ENCODE measurements at regions not wholly inside any gene's neighbourhood (a gene's known extent, or its start where the extent isn't known, plus 50 kb on each side); places are given as distances from the start of the nearest gene placed in this dataset.
"Not testable (repeated sequence)": the region's sequence is repeated elsewhere in the genome, so short reads cannot be mapped to it uniquely, and the experiment has no call there.

- ATAC-seq (ENCODE audit: low read depth) (no peak), DNase-seq (no peak)
- H3K9me3 Mint-ChIP-seq: no peaks in the 10 kb centered on the region
- H3K27me3 Mint-ChIP-seq: peaks cover 3% of the 10 kb centered on the region
- no peaks in the 10 kb centered on the region for H3K36me3 Mint-ChIP-seq (ENCODE audit: low read depth)
- TF ChIP-seq, protein P1, sequence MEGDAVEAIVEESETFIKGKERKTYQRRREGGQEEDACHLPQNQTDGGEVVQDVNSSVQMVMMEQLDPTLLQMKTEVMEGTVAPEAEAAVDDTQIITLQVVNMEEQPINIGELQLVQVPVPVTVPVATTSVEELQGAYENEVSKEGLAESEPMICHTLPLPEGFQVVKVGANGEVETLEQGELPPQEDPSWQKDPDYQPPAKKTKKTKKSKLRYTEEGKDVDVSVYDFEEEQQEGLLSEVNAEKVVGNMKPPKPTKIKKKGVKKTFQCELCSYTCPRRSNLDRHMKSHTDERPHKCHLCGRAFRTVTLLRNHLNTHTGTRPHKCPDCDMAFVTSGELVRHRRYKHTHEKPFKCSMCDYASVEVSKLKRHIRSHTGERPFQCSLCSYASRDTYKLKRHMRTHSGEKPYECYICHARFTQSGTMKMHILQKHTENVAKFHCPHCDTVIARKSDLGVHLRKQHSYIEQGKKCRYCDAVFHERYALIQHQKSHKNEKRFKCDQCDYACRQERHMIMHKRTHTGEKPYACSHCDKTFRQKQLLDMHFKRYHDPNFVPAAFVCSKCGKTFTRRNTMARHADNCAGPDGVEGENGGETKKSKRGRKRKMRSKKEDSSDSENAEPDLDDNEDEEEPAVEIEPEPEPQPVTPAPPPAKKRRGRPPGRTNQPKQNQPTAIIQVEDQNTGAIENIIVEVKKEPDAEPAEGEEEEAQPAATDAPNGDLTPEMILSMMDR (IDR thresholded peaks at IDR 0.05): no peak
- ChIA-PET CTCF (no interaction called here), POLR2A (no interaction called here)
- intact Hi-C loops (cut with micrococcal nuclease): no loop called here
- no peak overlapping the region for H3K4me3 Mint-ChIP-seq
- no peak overlapping the region for H3K27ac Mint-ChIP-seq
- no peaks in the 10 kb centered on the region for H3K4me1 Mint-ChIP-seq
Measured at GRCh38 chr13:91249861-91250260, 97.6 kb upstream of the MIR17HG start.

DNA sequence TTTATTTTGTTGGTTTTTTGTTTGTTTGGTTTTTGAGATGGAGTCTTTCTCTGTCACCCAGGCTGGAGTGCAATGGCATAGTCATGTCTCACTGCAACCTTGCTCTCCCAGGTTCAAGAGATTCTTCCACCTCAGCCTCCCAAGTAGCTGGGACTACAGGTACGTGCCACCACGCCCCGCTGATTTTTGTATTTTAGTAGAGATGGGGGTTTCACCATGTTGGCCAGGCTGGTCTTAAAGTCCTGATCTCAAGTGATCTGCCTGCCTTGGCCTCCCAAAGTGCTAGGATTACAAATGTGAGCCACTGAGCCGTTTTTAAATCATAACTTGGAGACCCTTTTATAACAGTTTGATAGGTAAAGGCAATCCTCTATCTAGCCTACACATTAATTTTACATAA is 95.9 kb upstream of the MIR17HG start:
- H3K4me1 Mint-ChIP-seq; H3K9me3 Mint-ChIP-seq; H3K4me3 Mint-ChIP-seq; CTCF ChIA-PET; ATAC-seq (ENCODE audit: low read depth); intact Hi-C loops (cut with micrococcal nuclease); H3K36me3 Mint-ChIP-seq (ENCODE audit: low read depth); DNase-seq; POLR2A ChIA-PET; H3K27ac Mint-ChIP-seq; H3K27me3 Mint-ChIP-seq: not testable (repeated sequence)

- Mint-ChIP-seq H3K27ac (no peak overlapping the region), H3K4me3 (no peak overlapping the region)
Measured at GRCh38 chr13:91264484-91264883, 83.0 kb upstream of the MIR17HG start.

GRCh38 chr13:91269237-91269636 is 78.2 kb upstream of the MIR17HG start:
- CTCF ChIA-PET: no interaction called here
- intact Hi-C loops (cut with micrococcal nuclease): no loop called here
- peaks cover 13% of the 10 kb centered on the region for H3K9me3 Mint-ChIP-seq
- ATAC-seq (ENCODE audit: low read depth) (no peak), DNase-seq (no peak)
- H3K36me3 Mint-ChIP-seq (ENCODE audit: low read depth): no peaks in the 10 kb centered on the region
- peaks cover 6% of the 10 kb centered on the region for H3K27me3 Mint-ChIP-seq
- H3K4me1 Mint-ChIP-seq: no peaks in the 10 kb centered on the region
- TF ChIP-seq, protein P1 (IDR thresholded peaks at IDR 0.05): no peak
- no peak overlapping the region for H3K27ac Mint-ChIP-seq
- POLR2A ChIA-PET: no interaction called here
- H3K4me3 Mint-ChIP-seq: no peak overlapping the region

More at GRCh38 chr13:91264484-91264883, 83.0 kb upstream of the MIR17HG start:
- DNase-seq (no peak), ATAC-seq (ENCODE audit: low read depth) (no peak)
- intact Hi-C loops (cut with micrococcal nuclease): no loop called here
- ChIA-PET POLR2A (no interaction called here), CTCF (no interaction called here)
- Mint-ChIP-seq H3K27me3 (no peaks in the 10 kb centered on the region), H3K4me1 (no peaks in the 10 kb centered on the region), H3K36me3 (ENCODE audit: low read depth) (no peaks in the 10 kb centered on the region), H3K9me3 (peaks cover 24% of the 10 kb centered on the region)
- TF ChIP-seq, protein P1 (IDR thresholded peaks at IDR 0.05): no peak

GRCh38 chr13:91270031-91270430 is 77.5 kb upstream of the MIR17HG start:
- CTCF ChIA-PET: no interaction called here
- intact Hi-C loops (cut with micrococcal nuclease): no loop called here
- Mint-ChIP-seq H3K27ac (no peak overlapping the region), H3K36me3 (ENCODE audit: low read depth) (no peaks in the 10 kb centered on the region), H3K4me3 (no peak overlapping the region), H3K4me1 (no peaks in the 10 kb centered on the region), H3K9me3 (peaks cover 9% of the 10 kb centered on the region), H3K27me3 (peaks cover 6% of the 10 kb centered on the region)
- DNase-seq: no peak
- POLR2A ChIA-PET: no interaction called here
- TF ChIP-seq, protein P1 (IDR thresholded peaks at IDR 0.05): no peak
- no peak for ATAC-seq (ENCODE audit: low read depth)

DNA sequence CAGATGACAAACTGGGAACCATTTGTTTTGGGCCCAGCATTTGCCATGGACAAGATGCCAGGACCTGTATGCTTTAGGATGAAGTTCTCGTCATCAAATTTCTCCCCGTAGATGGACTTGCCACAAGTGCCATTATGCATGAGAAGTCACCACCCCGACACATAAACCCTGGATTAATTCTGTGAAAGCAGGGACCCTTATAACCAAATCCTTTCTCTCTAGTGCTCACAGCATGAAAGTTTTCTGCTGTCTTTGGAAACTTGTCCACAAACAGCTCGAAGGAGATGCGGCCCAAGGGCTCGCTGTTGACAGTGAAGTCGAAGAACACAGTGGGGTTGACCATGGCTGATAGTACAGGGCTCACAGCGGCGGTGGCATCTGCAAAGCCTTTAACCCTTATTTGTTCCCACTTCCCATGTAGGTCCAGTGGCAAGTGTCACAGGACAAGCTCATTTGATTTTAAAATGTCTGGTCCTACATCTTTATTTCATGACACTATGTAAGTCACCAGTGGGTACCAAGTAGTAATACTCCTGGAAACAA is 75.2 kb upstream of the MIR17HG start:
- intact Hi-C loops (cut with micrococcal nuclease): no loop called here
- DNase-seq: no peak
- ChIA-PET CTCF (no interaction called here), POLR2A (no interaction called here)
- TF ChIP-seq, protein P1 (IDR thresholded peaks at IDR 0.05): no peak
- no peaks in the 10 kb centered on the region for H3K9me3 Mint-ChIP-seq
- no peaks in the 10 kb centered on the region for H3K36me3 Mint-ChIP-seq (ENCODE audit: low read depth)
- no peak overlapping the region for H3K4me3 Mint-ChIP-seq
- no peak for ATAC-seq (ENCODE audit: low read depth)
- H3K4me1 Mint-ChIP-seq: no peaks in the 10 kb centered on the region
- H3K27me3 Mint-ChIP-seq: peaks cover 6% of the 10 kb centered on the region
- H3K27ac Mint-ChIP-seq: no peak overlapping the region
